RKO (cell line): ENCODE measurements at regions not wholly inside any gene's neighbourhood (a gene's known extent, or its start where the extent isn't known, plus 50 kb on each side); places are given as distances from the start of the nearest gene placed in this dataset.
"Not testable (repeated sequence)": the region's sequence is repeated elsewhere in the genome, so short reads cannot be mapped to it uniquely, and the experiment has no call there.

Experiments used
- DNase-seq: peaks from one replicate; pipeline ENCODE4 v3.0.0-alpha.2; 2016; ENCODE audit warnings: low spot score

- DNase-seq = no peak
These were observed 172.7 kb upstream of the CNOT2 start for GRCh38 chr12:70070494-70071007.

- no peak for DNase-seq
These were observed 168.7 kb upstream of the CNOT2 start for GRCh38 chr12:70074510-70074909.

- DNase-seq = no peak
These were observed 165.8 kb upstream of the CNOT2 start for GRCh38 chr12:70077441-70077840.

DNA sequence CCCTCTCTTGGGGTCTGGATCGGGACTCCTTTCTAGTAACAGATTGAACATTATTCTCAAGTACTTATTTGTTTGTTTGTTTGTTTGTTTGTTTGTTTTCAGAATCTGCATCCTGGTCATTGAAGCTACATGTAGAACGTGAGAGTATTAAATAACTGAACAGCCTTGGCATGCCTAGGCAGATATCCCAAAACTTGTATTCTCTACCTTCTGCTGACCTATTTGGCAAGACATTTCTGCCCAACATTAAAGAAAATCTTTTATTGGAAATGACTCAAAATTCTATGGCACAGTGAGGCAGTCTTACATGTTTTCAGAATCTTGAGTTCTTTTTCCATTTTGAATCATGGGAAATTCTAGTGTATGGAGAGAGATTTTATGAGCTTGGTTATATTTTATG, 165.1 kb upstream of the CNOT2 start:
- DNase-seq = no peak

DNA sequence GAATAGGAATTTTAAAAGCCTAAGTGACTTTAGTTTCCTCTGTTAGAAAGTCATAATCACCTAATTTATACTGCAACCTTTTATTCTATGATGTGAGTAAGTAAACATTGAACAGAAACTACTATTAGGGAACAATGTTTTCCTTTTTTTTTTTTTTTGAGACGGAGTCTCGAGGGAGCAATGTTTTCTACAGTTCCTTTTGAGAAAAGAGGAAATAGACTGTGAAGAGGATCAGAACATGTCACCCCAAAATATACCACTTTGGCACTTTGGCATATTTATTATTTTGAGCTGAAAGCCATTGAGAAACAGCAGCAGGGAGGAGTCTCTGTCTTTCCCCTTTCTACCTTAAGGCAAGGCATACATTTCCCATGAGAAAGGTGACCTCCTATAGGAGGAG, 162.7 kb upstream of the CNOT2 start:
- DNase-seq = no peak

- no peak for DNase-seq
These were observed 160.1 kb upstream of the CNOT2 start for GRCh38 chr12:70082997-70083676.

- no peak for DNase-seq
These were observed 159.6 kb upstream of the CNOT2 start for GRCh38 chr12:70083677-70084020.

GRCh38 chr12:70086372-70086771, 156.9 kb upstream of the CNOT2 start:
- DNase-seq = not testable (repeated sequence)

- no peak for DNase-seq
These were observed 152.2 kb upstream of the CNOT2 start for GRCh38 chr12:70091021-70091521.

GRCh38 chr12:70094467-70094866, 148.8 kb upstream of the CNOT2 start:
- DNase-seq = no peak

DNA sequence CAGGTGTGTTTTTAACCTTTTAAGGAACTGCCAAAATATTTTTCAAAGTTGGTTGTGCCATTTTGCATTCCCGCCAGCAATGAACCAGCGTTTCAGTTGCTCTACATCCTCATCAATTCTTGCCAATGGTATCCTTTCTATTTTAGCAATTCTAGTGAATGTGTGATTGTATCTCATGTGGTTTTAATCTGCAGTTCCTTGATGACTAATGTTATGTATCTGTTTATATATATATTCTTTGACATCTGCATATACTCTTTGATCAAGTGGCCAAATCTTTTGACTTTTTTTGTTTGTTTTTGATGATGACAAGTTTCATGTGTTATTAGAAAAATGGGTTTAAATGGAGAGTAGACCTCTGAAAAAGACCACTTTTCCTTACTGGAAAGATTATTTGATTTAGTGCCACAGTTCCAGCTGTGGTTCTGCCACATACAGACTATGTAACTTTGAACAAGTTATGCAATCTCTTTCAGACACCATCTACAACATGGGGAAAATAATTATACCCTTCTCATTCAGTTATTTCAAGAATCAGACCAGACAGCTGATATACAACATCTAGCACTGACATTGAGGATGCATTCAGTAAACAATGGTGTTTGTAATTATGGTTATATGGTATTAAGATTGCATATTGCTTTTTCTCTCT, 146.3 kb upstream of the CNOT2 start:
- DNase-seq = no peak

DNA sequence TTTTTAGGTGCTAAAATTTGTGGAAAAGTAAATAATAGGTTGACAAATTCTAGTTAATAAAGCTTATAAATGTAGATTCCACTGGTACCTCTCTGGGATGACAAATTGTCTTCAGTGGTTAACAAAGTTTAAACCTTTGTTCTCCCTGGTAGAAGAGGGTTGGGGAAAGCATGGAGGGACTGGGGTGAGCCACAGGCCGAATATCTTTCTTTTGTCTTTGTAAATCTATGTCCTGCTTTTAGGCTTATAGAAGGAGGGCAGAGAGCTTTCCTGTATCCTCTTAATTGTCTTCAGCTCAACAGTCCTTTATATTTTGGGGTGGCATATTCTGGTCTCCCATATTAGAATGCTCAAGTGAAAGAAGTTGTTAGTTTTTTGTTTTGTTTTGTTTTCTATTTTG, 142.2 kb upstream of the CNOT2 start:
- no peak for DNase-seq

DNA sequence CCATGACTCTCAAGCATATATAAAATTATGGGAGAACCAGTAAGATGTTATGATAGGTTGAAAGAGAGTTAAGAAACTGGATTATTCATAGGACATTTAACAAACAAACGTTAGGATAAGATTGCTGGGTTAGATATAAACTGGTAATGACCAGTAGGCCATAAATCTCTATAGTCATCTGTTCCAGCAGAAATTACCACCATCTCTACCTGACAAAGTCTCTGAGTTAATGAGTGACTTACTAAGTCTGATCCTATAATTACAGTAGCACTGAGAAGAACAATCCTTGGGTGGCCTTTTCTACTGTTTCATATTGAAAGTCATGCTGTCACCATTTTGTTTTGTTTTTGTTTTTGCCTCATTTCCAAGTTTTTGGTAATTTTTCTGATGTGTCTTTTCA, 136.9 kb upstream of the CNOT2 start:
- DNase-seq = no peak

- no peak for DNase-seq
These were observed 133.1 kb upstream of the CNOT2 start for GRCh38 chr12:70110085-70110484.

DNA sequence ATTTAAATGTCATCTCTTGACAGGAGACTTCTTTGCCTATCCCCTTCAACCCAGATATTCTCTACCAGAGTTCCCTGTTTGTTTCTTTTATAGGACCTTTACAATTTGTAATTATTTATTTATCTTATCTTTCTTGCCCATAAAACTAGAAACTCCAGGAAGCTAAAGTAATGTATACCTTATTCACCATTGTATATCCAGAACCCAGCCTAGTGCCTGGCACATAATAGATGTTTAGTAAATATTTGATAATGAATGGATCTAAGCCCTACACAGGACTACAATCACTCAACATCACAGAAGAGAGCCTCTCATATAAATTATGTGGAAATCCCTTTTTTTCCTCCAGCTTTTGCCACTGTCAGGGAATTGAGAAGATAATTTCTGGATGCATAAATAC, 125.6 kb upstream of the CNOT2 start:
- DNase-seq = no peak

DNA sequence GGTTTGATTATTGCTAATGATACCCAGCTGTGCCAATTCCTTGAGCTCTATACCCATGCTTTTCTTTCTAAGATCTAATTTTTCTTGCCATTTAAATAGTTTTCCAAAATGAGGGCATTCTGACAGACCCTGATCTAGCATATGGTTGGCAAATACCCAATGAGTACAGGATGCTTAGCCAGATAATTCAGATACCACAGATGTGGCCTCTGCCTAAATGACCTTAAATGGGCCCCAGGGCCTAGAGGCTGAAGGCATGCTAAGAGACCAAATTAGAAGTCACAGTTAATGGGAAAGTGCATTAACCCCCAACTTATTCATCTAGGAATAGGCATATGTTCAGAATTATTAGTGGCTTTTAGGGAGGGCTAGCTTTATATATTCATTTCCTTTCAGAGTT, 122.3 kb upstream of the CNOT2 start:
- DNase-seq = no peak

DNA sequence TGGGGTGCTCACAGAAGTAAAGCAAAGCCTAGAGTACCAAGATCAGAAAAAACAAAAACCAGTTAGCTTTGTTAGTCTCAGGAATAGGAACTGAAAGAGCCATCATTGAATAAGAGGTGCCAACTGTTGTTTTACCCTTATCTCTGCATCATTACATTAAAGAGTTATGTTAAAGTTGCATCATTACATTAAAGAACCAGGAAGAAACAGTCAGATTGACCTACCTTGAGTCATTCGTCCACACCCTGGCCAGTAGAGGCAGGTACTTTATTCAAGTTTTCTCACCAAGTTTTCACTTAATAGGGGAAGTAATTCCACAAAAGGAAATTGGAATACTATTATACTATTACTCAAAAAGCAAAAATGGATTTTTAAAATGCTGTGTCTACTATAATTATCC, 121.7 kb upstream of the CNOT2 start:
- no peak for DNase-seq

DNA sequence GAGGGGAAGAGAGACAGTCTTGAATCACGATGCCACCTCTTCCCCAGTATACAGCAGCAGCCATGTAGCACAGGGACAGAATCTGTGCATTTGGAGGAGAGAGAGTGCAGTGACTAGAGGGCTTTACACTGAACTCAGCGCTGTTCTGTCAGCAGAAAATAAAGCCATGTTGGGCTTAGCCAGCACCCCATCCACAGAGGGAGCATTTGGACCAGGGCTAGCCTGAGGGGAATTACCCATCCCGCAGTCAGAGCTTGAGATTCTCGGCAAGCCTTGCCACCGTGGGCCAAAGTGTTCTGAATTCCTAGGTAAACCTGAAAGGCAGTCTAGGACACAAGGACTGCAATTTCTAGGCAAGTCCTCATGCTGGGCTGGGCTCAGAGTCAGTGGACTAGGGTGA, 120.4 kb upstream of the CNOT2 start:
- no peak for DNase-seq

GRCh38 chr12:70149013-70149412, 94.2 kb upstream of the CNOT2 start:
- no peak for DNase-seq

DNA sequence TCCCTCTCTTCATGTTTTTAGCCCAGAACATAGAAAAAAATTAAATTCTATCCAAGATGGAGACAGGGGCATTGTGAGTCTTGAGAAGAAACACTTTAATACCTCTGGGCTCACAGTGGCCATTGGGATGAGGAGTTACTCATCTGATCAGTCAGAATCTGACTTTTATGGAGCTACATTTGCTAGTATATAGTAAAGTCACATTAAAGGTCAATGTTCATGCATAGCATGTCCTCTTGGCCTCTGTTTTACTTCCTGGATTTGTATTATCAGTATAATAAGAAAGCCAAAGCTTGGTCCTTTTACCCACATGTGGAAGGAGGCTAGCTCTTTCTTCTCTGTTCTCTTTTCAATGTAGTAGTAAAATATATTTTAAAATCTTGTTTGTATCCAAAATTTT, 93.6 kb upstream of the CNOT2 start:
- no peak for DNase-seq

GRCh38 chr12:70150230-70150629, 93.0 kb upstream of the CNOT2 start:
- DNase-seq = no peak

DNA sequence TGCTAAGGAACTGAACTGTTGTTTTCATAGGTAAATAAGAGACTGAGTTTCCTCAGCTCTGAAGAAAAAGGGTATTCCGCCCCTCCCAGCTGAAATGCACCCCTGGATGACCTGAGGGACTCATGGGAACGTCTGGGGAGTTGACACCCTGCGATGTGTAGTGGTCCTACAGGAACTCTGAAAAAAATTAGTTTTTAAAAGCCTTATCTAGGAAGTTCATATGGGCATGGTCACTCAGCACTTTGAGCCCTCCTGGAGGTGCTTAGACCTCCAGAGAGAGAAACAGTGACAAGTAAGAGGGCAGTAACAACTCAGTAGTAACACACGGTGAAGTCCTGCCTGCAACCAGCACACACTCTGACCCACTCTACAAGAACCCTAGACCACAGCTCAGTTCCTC, 91.2 kb upstream of the CNOT2 start:
- DNase-seq = no peak

GRCh38 chr12:70154087-70154638, 89.1 kb upstream of the CNOT2 start:
- DNase-seq = peak; percentile 58
